HCT116 (cell line): ENCODE measurements at regions not wholly inside any gene's neighbourhood (a gene's known extent, or its start where the extent isn't known, plus 50 kb on each side); places are given as distances from the start of the nearest gene placed in this dataset.

Experiments used
- CEBPB ChIP-seq: IDR thresholded peaks from 2 replicates; pipeline ENCODE4 v1.6.1; 2012; ENCODE audit warnings: low read depth
- EZH2 ChIP-seq: fragments of 200-600 bp; sonication (generic); IDR thresholded peaks from 2 replicates; pipeline ENCODE4 v1.6.1; 2017; ENCODE audit warnings: antibody characterized with exemption, mixed run types
- FOSL1 ChIP-seq: IDR thresholded peaks from 2 replicates; pipeline ENCODE4 v1.6.1; 2012; ENCODE audit warnings: low read depth
- JUND ChIP-seq: IDR thresholded peaks from 2 replicates; pipeline ENCODE4 v1.6.1; 2012
- POLR2A ChIP-seq: IDR thresholded peaks from 2 replicates; pipeline ENCODE4 v1.7.0; 2011; ENCODE audit warnings: borderline replicate concordance; ENCODE audit not compliant: insufficient read depth, insufficient read length; ENCODE audit errors: extremely low read depth
- RAD21 ChIP-seq: IDR thresholded peaks from 2 replicates; pipeline ENCODE4 v1.6.1; 2012; ENCODE audit warnings: low read depth, mild to moderate bottlenecking
- SP1 ChIP-seq: IDR thresholded peaks from 2 replicates; pipeline ENCODE4 v1.6.1; 2012; ENCODE audit warnings: low read depth
- SRF ChIP-seq: IDR thresholded peaks from 2 replicates; pipeline ENCODE4 v1.6.1; 2012; ENCODE audit warnings: low read depth
- ZNF274 ChIP-seq: fragments of 200-500 bp; sonication (Bioruptor generic); IDR thresholded peaks from 2 replicates; pipeline ENCODE4 v1.6.1; 2014; ENCODE audit warnings: mild to moderate bottlenecking, low read depth, low read length, inconsistent platforms
- TF ChIP-seq, protein P1 (sequence below), 3 experiments: fragments of 200-600 bp in 1 of 3; sonication (generic) in 1 of 3; IDR thresholded peaks in 2 of 3; conservative IDR thresholded peaks in 1 of 3; 2 replicates each; pipeline ENCODE4 v1.5.1; 2012 to 2017; ENCODE audit warnings: low read depth in 2 of 3, low read length in 2 of 3, antibody characterized with exemption in 1 of 3, borderline replicate concordance in 1 of 3, control low read depth in 1 of 3, mild to moderate bottlenecking in 1 of 3, mixed read lengths in 1 of 3, mixed run types in 1 of 3, moderate library complexity in 1 of 3; ENCODE audit not compliant: insufficient read depth in 1 of 3
- TF ChIP-seq, protein P2 (sequence below): IDR thresholded peaks from 2 replicates; pipeline ENCODE4 v1.6.1; 2012; ENCODE audit warnings: low read depth
- TF ChIP-seq, protein P3 (sequence below): IDR thresholded peaks from 2 replicates; pipeline ENCODE4 v1.6.1; 2012

DNA sequence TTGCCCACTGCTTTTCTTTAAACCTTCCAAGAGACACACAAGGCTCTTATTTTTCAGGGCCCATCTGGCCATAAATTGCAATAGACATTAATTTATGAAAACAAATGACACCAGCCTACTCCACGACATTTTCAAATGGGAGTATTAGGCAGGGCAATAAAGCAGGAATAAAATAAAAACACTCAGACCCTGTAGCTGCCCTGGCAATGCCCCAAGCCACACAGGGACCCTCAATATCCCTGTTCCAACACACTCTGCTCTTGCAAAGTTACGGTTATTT, 550.8 kb upstream of the TNP1 start:
- no peak for TF ChIP-seq POLR2A
- TF ChIP-seq EZH2: no peak
- no peak for TF ChIP-seq SP1
- TF ChIP-seq, protein P1, sequence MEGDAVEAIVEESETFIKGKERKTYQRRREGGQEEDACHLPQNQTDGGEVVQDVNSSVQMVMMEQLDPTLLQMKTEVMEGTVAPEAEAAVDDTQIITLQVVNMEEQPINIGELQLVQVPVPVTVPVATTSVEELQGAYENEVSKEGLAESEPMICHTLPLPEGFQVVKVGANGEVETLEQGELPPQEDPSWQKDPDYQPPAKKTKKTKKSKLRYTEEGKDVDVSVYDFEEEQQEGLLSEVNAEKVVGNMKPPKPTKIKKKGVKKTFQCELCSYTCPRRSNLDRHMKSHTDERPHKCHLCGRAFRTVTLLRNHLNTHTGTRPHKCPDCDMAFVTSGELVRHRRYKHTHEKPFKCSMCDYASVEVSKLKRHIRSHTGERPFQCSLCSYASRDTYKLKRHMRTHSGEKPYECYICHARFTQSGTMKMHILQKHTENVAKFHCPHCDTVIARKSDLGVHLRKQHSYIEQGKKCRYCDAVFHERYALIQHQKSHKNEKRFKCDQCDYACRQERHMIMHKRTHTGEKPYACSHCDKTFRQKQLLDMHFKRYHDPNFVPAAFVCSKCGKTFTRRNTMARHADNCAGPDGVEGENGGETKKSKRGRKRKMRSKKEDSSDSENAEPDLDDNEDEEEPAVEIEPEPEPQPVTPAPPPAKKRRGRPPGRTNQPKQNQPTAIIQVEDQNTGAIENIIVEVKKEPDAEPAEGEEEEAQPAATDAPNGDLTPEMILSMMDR (IDR thresholded peaks at IDR 0.05 in 2 of 3, conservative IDR thresholded peaks at IDR 0.05 in 1 of 3; ENCODE audit: borderline replicate concordance in 1 of 3, insufficient read depth in 1 of 3, low read depth in 2 of 3, low read length in 2 of 3): no peak
- TF ChIP-seq JUND: no peak
- TF ChIP-seq, protein P2, sequence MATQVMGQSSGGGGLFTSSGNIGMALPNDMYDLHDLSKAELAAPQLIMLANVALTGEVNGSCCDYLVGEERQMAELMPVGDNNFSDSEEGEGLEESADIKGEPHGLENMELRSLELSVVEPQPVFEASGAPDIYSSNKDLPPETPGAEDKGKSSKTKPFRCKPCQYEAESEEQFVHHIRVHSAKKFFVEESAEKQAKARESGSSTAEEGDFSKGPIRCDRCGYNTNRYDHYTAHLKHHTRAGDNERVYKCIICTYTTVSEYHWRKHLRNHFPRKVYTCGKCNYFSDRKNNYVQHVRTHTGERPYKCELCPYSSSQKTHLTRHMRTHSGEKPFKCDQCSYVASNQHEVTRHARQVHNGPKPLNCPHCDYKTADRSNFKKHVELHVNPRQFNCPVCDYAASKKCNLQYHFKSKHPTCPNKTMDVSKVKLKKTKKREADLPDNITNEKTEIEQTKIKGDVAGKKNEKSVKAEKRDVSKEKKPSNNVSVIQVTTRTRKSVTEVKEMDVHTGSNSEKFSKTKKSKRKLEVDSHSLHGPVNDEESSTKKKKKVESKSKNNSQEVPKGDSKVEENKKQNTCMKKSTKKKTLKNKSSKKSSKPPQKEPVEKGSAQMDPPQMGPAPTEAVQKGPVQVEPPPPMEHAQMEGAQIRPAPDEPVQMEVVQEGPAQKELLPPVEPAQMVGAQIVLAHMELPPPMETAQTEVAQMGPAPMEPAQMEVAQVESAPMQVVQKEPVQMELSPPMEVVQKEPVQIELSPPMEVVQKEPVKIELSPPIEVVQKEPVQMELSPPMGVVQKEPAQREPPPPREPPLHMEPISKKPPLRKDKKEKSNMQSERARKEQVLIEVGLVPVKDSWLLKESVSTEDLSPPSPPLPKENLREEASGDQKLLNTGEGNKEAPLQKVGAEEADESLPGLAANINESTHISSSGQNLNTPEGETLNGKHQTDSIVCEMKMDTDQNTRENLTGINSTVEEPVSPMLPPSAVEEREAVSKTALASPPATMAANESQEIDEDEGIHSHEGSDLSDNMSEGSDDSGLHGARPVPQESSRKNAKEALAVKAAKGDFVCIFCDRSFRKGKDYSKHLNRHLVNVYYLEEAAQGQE: no peak
- TF ChIP-seq, protein P3, sequence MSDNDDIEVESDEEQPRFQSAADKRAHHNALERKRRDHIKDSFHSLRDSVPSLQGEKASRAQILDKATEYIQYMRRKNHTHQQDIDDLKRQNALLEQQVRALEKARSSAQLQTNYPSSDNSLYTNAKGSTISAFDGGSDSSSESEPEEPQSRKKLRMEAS: no peak
- TF ChIP-seq FOSL1: no peak
- no peak for TF ChIP-seq CEBPB
- no peak for TF ChIP-seq ZNF274
- TF ChIP-seq SRF: no peak
- no peak for TF ChIP-seq RAD21
